Lower leg skin (tissue), 4 donors: ENCODE measurements at regions not wholly inside any gene's neighbourhood (a gene's known extent, or its start where the extent isn't known, plus 50 kb on each side); places are given as distances from the start of the nearest gene placed in this dataset.

Experiments used
- DNase-seq, 2 donors: peaks; one replicate each; pipeline ENCODE4 v3.0.0-alpha.2; 2019; ENCODE audit warnings: low spot score in 2 of 2
- H3K4me3 ChIP-seq: fragments of 200-600 bp; sonication (generic); 2 replicates; pipeline ENCODE4 v1.5.1; 2017; ENCODE audit warnings: mild to moderate bottlenecking, low read depth; ENCODE audit not compliant: poor library complexity, severe bottlenecking
- POLR2A ChIP-seq, 2 donors: fragments of 450-650 bp; IDR thresholded peaks; one replicate each; pipeline ENCODE4 v1.6.1; 2016 to 2017; ENCODE audit warnings: antibody characterized with exemption in 2 of 2, mild to moderate bottlenecking in 1 of 2, moderate library complexity in 1 of 2
- WGBS, 2 donors: methylation state at CpG; one replicate each; pipeline ENCODE4 v1.1.5; 2018; 5-methylcytosine and 5-hydroxymethylcytosine counted together
- intact Hi-C: fragments of 100-400 bp; cut with DNase I; formaldehyde crosslinking; loops from one replicate; pipeline ENCODE4 v1.15.0; 2023; ENCODE audit warnings: low total_unique reads
- TF ChIP-seq, protein P1 (sequence below), 3 donors: fragments of 450-650 bp; IDR thresholded peaks; one replicate each; pipeline ENCODE4 v1.5.1; 2016; ENCODE audit warnings: antibody characterized with exemption in 3 of 3, mild to moderate bottlenecking in 3 of 3, moderate library complexity in 2 of 3

DNA sequence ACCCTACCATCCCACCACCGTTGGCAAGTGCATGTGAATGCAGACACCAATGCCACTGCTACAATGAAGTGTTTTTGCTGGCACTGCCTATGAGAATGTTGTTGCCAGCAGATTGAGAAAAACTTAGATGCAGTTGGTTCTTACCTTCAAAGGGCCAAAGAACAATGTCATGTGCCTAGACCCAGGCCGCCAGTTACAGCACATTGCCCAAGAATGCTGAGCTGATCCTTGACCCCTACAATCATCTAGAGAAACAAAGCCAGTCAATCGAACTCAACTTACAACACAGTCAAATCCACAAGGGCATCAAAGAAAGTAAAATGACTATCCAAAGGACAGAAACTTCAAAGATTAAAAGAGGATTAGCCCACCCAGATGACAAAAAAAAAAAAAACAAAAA is 102.4 kb upstream of the SPIN4 start:
- 67 to 94% methylated on average over 3 of the region's 3 CpGs for WGBS, 2 donors
- intact Hi-C loops = no loop called here
- no peak overlapping the region for H3K4me3 ChIP-seq
- TF ChIP-seq, protein P1, sequence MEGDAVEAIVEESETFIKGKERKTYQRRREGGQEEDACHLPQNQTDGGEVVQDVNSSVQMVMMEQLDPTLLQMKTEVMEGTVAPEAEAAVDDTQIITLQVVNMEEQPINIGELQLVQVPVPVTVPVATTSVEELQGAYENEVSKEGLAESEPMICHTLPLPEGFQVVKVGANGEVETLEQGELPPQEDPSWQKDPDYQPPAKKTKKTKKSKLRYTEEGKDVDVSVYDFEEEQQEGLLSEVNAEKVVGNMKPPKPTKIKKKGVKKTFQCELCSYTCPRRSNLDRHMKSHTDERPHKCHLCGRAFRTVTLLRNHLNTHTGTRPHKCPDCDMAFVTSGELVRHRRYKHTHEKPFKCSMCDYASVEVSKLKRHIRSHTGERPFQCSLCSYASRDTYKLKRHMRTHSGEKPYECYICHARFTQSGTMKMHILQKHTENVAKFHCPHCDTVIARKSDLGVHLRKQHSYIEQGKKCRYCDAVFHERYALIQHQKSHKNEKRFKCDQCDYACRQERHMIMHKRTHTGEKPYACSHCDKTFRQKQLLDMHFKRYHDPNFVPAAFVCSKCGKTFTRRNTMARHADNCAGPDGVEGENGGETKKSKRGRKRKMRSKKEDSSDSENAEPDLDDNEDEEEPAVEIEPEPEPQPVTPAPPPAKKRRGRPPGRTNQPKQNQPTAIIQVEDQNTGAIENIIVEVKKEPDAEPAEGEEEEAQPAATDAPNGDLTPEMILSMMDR (IDR thresholded peaks at IDR 0.05) = no peak
- TF ChIP-seq POLR2A (IDR thresholded peaks at IDR 0.05) = no peak
- DNase-seq = no peak

DNA sequence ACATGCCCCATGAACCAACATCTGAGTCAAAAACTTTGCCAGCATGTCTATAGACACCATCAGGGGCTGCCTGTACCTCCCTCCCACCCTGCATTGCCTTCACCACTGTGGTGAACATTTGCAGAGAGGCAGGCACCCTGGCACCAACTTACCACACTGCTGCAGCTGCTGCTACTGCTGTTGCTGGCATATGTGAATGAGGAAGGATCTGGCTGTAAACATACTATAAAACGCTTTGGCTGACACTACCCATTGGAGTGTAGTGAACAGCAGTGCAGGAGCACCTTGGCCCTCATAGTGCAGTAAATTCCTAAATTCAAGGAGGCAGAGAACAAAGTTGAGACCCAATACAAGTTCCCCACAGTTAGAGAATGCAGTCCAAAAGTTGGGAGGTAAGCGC is 90.6 kb upstream of the SPIN4 start:
- DNase-seq = no peak
- 86 to 96% methylated on average over 2 of the region's 2 CpGs for WGBS, 2 donors
- intact Hi-C loops = no loop called here

DNA sequence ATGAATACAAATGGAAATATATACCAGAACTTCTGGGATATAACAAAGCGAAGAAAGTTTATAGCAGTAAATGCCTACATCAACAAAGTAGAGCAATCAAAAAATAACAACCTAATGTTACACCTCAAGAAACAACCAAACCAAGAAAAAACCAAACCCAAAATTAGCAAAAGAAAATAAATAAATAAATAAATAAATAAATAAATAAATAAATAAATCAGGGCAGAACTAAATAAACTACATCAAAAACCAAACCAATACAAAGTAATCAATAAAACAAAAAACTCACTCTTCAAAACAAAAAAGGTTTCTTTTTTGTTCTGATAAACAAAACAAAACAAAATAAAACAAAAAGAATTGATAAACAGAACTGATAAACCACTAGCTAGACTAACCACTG is 88.4 kb upstream of the SPIN4 start:
- 97 to 100% methylated on average over 1 of the region's 1 CpG for WGBS, 2 donors
- intact Hi-C loops = no loop called here
- no peak for DNase-seq
- TF ChIP-seq, protein P1 (IDR thresholded peaks at IDR 0.05) = no peak
- no peak for TF ChIP-seq POLR2A (IDR thresholded peaks at IDR 0.05)
- no peak overlapping the region for H3K4me3 ChIP-seq

More for the DNA sequence above, 90.6 kb upstream of the SPIN4 start:
- H3K4me3 ChIP-seq = no peak overlapping the region
- TF ChIP-seq, protein P1 (IDR thresholded peaks at IDR 0.05) = no peak
- TF ChIP-seq POLR2A (IDR thresholded peaks at IDR 0.05) = no peak

DNA sequence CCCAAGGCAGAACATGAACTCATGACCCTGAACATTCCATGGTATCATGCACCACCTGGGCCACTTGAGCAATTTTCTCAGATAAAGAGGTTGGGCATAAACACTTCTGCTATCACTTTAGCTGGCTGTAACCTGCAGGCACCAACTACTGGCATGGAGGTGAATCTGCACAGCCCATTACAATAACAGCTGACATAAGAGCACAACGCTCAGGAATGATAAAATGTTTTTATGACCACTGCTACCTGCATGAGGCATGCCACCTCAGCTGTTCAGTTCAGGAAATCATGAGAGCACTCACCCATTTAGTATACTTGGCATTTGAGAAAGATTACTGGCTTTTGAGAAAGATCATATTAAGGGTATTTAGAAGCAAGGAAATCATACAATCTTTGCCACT is 85.7 kb upstream of the SPIN4 start:
- 29 to 47% methylated on average over 1 of the region's 1 CpG for WGBS, 2 donors
- no peak for TF ChIP-seq POLR2A (IDR thresholded peaks at IDR 0.05)
- TF ChIP-seq, protein P1 (IDR thresholded peaks at IDR 0.05) = no peak
- H3K4me3 ChIP-seq = no peak overlapping the region
- intact Hi-C loops = no loop called here
- DNase-seq = no peak

DNA sequence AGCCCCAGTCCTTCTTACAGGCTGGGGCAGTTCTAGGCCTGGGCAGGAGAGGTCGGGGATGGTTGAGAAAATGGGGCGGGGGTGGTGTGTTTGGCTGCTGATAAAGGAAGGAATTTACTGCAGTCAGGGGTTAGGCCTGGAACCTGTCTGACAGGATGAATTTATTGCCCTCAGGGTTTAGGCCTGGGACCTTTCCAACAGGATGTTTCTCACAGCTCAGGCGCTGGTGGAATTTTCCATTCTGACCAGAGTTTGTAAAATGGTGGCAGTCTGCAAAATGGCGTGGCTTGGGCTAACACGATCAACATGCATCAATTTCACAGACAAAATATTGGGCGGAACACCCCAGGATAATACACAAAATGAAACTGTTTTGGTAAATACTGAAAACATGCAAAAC is 83.5 kb upstream of the SPIN4 start:
- intact Hi-C loops = no loop called here
- peak in 1 of 2 donors; percentile 15 for DNase-seq
- no peak overlapping the region for H3K4me3 ChIP-seq

DNA sequence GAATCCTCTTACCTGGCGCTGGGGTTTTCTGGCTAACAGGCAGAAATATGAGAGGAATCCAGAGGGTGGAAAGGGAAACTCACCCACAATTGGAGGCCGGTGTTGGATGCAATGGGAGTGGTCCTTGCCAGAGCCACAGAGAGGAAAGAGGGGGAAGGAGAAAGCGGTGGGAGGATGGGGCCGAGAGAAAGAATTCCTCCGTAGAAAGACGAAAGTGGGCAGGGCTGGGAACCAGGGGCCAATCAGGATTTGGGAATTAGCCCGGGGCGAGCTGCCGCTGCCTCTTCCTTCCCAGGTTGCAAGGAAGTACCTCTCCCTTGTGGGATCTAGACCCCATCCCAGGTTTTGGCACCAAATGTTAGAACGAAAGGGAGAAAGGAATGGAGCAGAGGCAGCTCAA is 83.1 kb upstream of the SPIN4 start:
- 84 to 88% methylated on average over 8 to 10 of the region's 10 CpGs for WGBS, 2 donors
- TF ChIP-seq, protein P1 (IDR thresholded peaks at IDR 0.05) = no peak
- no peak for TF ChIP-seq POLR2A (IDR thresholded peaks at IDR 0.05)
- intact Hi-C loops = no loop called here
- DNase-seq = no peak
- no peak overlapping the region for H3K4me3 ChIP-seq

More for the DNA sequence above, 83.5 kb upstream of the SPIN4 start:
- TF ChIP-seq POLR2A (IDR thresholded peaks at IDR 0.05) = no peak
- TF ChIP-seq, protein P1 (IDR thresholded peaks at IDR 0.05) = no peak
- 50 to 63% methylated on average over 6 of the region's 6 CpGs for WGBS, 2 donors
